GM21529 (cell line): ENCODE measurements at regions not wholly inside any gene's neighbourhood (a gene's known extent, or its start where the extent isn't known, plus 50 kb on each side); places are given as distances from the start of the nearest gene placed in this dataset.
A peak's percentile ranks its signal among the peaks of the same experiment; 100 is the strongest.
"Not testable (repeated sequence)": the region's sequence is repeated elsewhere in the genome, so short reads cannot be mapped to it uniquely, and the experiment has no call there.

Experiments
- ATAC-seq: cut with Tn5 transposase; IDR thresholded peaks from one replicate; pipeline ENCODE4 v1.9.1; 2021; ENCODE audit not compliant: unreplicated experiment

- ATAC-seq, result no peak
Observed at GRCh38 chr3:88283242-88283592, 133.5 kb downstream of the C3orf38 start.

GRCh38 chr3:88291486-88291885, 141.7 kb downstream of the C3orf38 start:
- no peak for ATAC-seq

DNA sequence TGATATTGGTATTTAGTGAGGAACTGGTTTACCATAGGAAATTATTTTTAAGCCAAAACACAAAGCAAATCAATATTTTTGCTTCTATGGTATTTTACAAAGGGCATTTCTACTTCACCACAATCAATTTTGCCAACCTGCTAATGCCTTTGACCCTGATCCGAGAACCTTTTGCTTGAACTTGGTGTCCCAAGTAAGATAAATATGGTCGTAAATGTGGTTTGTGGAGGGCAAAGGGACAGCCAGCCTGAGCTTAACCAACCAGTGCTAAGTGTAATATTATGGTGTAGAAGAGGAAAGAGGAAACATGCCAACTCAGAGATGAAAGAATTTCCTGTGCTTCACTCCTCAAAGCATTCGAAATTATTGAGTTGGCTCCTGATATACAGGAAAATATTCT, 148.4 kb downstream of the C3orf38 start:
- ATAC-seq, result no peak

DNA sequence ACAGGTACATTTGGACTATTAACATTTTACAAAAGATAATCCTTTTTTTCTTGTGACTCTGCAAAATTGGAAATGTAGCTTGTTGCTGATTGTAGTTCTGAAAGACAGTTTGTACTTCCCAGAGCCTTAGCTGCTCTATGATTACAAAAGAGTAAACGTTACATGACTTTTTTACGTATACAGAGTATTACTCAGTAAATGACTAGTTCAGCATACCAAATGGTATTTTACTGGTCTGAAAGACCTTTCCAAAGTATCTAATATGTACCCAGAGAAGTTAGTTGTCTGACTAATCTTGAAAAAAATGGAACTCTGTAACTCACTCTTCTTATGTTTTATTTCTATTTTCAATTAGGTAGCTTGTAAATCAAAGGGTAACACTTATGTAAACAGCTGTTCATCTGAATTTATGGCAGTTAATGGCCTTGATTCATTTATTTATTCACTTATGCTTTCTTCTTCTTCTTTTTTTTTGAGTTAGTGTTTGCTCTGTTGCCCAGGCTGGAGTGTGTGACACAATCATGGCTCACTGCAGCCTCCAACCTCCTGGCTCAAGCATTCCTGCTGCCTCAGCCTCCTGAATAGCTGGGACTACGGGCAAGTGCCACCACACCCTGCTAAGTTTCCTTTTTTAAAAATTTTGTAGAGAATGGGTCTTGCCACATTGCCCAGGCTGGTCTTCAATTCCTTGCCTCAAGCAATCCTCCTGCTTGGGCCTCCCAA, 151.7 kb downstream of the C3orf38 start:
- no peak for ATAC-seq

DNA sequence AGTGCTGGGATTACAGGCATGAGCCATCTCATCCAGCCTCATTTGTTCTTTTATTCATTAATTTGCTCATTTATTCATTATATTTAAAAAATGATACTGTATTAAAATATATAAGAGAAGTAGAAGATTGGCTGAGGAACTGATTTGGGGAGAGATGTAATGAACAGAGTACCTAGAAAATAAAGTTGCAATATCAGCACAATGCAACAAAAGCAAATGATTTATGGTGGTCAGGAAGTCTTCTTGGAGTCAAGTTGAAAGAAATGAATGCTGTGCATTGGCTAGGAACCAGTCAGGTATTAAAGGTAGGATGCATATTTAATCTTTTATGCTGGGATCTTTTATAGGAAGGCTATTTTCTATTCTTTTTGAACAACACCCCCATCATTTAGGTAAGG, 152.2 kb downstream of the C3orf38 start:
- no peak for ATAC-seq

GRCh38 chr3:88303331-88303904, 153.7 kb downstream of the C3orf38 start:
- not testable (repeated sequence) for ATAC-seq

DNA sequence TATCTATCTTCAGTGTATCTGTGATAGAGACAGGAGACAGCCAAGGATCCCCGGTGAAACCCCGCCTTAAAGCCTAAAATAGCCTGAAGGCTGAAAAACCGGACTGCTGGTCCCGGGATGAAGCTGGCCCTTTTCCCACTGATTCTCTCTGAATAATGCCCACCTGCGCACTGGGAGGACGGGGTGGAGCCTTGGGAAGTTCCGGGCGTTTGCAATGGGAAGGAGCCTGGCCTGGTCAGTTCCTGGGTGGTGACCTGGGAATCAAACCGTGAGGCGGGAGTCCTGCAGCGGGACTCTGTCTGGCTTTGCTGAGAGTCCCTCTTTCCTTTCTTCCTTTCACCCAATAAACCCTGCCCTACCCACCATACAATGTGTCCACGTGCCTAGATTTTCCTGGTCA, 157.9 kb downstream of the C3orf38 start:
- no peak for ATAC-seq

DNA sequence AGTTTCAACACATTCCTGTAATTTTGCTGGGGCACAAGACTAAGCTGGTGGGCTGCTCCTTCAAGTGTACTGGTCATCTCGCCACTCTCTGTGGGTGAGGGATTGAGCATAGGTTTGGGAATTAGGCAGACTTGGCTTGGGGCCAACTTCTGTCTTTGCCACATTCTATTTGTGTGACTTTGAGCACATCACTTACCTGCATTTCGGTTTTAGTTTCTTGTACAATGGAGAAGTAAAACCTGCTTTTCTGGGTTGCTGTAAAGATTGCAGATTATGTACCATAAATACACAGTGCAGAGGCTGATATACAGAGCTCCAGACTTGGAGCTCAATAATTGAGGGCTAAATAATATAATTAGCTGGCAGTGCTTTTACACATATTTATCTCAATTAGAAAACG, 162.1 kb downstream of the C3orf38 start:
- no peak for ATAC-seq

DNA sequence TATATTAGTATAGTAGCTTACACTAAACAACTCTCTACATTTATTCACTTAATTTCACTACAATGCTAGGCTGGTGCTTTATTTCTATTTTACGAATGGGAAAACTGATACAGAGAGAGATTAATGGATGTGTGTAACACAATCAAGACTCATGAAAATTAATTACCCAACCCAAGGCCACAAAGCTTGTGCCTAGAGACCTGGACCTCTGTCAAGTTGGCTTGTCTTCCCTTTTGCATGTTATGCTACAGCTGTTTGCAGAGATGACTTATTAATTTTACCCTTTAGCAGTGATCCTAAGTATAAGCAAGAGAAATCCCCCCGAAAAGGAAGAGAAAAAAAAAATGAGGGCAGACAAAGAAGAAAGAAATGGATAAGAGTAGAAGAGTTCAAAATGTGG, 162.5 kb downstream of the C3orf38 start:
- no peak for ATAC-seq

DNA sequence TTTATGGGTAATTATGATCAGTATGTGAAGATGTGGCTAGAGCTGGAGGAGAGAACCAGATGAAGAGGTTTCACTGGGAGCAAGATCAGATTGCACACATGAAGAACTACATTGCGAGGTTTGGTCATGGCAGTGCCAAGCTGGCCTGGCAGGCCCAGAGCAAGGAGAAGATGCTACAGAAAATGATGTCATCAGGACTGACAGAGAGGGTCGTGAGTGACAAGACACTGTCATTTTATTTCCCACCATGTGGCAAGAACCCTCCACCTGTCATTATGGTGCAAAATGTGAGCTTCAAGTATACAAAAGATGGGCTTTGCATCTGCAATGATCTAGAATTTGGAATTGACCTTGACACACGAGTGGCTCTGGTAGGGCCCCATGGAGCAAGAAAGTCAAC, 168.3 kb downstream of the C3orf38 start:
- ATAC-seq, result no peak

DNA sequence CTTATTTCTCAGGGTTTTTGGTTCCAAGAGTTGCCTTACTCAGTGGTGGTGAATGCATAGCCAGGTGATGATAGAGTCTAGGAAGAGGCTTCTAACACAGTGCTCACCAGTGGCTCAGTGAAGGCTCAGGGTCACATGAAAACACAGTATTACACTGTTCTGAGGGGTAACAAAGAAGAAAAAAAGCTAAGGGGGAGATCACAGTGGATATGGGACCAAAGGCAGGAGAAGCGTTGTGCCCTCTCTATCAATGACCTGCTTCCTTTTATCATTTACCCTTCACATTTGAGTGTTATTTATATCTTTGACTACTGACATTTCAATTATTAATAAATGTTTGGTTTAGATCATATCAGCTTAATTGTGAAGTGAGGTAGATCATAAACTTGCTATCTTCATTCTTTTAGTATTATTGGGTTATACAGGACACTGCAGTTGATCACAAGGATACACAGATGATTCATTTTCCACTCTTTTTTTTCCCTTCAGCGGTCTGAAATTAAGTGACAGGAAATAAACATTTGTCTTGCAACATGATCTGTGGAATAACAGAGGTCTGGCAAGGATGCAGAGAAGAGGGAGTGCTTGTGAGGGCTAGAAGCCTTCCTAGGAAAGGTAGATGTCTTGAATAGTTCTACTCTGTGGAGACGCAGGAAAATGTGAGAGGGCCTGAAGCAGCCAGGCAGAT, 171.7 kb downstream of the C3orf38 start:
- ATAC-seq, result no peak

DNA sequence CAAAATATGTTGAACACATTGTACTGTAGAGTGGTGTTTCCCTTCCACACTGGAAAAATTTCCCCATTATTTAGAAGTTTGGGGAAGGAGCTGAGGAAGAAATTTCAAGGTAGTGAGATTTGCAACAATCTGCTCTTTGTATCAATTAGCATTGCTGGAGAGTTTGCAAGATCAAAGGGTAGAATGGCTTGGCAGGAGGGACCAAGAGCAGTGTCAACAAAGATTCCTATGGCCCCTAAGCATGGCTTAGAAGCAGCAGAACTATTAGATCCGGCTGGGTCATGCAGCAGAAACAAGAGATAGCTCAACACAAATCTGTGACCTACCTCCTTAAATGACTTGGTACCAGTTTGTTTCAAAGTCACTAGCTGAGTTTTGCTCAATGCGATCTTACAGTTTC, 175.0 kb downstream of the C3orf38 start:
- ATAC-seq, result no peak

DNA sequence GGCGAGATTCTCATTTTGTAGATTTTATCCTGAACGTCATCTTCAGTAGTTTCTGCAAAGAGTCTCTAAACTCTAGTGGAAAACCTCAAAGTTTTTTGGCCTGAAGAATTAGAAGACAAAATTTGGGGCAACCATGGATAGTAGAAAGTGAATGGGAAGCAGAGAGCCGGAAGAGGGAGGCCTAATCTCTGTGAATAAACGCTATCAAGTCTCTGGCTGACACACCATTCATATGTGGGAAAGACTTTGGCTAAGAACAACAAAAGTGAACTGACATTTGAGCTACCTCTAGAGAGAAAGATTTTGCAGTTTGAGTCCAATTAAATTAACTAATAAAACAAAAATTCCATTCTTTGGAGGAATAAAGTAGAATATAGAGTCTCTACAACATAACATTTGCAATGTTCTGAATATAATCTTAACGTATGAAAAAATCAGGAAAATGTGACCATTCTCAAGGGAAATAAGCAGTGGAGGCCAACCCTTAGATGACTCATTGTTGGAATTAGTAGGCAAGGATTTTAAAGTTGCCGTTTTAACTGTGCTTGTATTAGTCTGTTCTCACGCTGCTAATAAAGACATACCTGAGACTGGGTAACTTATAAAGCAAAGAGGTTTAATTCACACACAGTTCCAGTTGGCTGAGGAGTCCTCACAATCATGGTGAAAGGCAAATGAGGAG, 184.6 kb downstream of the C3orf38 start:
- ATAC-seq, result no peak

DNA sequence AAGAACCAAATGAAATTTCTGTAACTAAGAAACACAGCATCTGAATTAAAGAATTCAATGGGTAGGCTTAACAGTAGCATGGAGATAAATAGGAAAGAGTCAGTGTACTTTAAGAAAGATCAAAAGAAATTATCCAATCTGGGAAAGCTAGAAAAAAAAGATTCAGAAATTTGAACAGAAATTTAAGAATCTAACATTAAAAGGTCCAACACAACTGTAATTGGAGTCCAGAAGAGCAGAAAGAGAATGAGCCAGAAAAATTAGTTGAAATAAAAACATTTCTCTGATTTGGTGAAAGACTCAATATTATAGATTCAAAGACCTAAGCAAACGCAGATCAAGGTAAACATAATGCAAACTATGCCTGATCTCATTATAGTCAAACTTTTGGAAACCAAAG, 187.1 kb downstream of the C3orf38 start:
- ATAC-seq, result no peak

- ATAC-seq, result no peak
Observed at GRCh38 chr3:88343264-88343663, 193.5 kb downstream of the C3orf38 start.

GRCh38 chr3:88346643-88347042, 196.9 kb downstream of the C3orf38 start:
- no peak for ATAC-seq

GRCh38 chr3:88362428-88362827, 212.7 kb downstream of the C3orf38 start:
- ATAC-seq, result no peak

DNA sequence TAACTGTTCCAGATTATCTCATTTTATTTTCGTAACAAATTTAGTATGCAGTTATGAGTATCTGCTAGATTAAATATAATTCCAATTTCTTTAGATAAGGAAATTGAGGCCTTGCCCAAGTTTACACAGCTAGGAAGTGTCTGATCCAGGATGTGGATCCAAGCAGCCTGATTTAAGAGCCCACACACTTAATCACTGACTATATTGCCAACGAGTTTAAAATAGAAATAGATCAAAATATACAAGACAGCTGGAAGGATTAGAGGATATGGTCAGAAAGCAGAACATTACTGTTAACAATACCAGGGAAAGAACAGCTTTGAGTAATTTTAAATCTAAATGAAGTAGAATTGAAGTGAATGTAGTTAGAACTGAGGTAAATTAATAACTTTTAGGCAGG, 215.2 kb downstream of the C3orf38 start:
- ATAC-seq, result no peak

- no peak for ATAC-seq
Observed at GRCh38 chr3:88369337-88369736, 219.6 kb downstream of the C3orf38 start.

GRCh38 chr3:88369767-88370166, 220.0 kb downstream of the C3orf38 start:
- no peak for ATAC-seq

DNA sequence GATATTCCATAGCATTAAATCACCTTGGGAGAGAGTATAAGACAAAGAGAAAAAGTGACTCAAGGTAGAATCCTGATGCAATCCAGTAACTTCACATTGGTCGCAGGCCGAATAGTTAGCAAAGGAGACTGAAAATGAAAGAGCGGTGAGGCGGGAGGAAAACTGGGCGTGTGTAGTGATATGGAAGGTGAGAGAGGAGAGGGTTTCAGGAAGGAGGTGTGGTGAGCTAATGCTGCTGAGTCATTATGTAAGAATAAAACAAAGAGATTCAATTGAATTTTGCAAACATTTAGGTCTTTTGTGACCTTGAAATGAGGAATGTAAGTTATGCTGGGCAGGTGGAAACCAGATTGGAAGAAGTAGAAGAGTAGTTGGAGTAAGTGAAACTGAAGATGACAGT, 235.3 kb downstream of the C3orf38 start:
- peak; percentile 57 for ATAC-seq

- no peak for ATAC-seq
Observed at GRCh38 chr3:88398581-88398980, 248.8 kb downstream of the C3orf38 start.
